ENCODE measurements at regions not wholly inside any gene's neighbourhood (a gene's known extent, or its start where the extent isn't known, plus 50 kb on each side); places are given as distances from the start of the nearest gene placed in this dataset.

- TF ChIP-seq EP300 (IDR thresholded peaks at IDR 0.05; ENCODE audit: borderline replicate concordance) (no peak), NFIC (IDR thresholded peaks at IDR 0.05) (no peak)
These were observed 71.5 kb downstream of the MAP10 start for GRCh38 chr1:232876506-232877364.
